BJ (cell line): ENCODE measurements at regions not wholly inside any gene's neighbourhood (a gene's known extent, or its start where the extent isn't known, plus 50 kb on each side); places are given as distances from the start of the nearest gene placed in this dataset.
A peak's percentile ranks its signal among the peaks of the same experiment; 100 is the strongest.

Source experiments
- CTCF ChIA-PET: fragments of 350-600 bp; formaldehyde crosslinking; extraction: SDS; loops from one replicate; lab custom pipeline; 2021; ENCODE audit warnings: antibody characterized with exemption, inconsistent platforms; lab: Yijun Ruan, JAX
- POLR2A ChIA-PET: fragments of 300-600 bp; sonication (Branson Sonifier 250); formaldehyde crosslinking; extraction: SDS; loops from one replicate; lab custom pipeline; 2021; ENCODE audit warnings: antibody characterized with exemption; lab: Charles Lee
- DNase-seq: peaks from one replicate; pipeline ENCODE4 v3.0.0-alpha.2; 2011; ENCODE audit warnings: low read depth
- H3K27me3 ChIP-seq: 2 replicates; pipeline ENCODE4 v1.6.0; 2011; ENCODE audit warnings: low read length; ENCODE audit not compliant: control insufficient read depth, insufficient read depth
- H3K36me3 ChIP-seq: 2 replicates; pipeline ENCODE4 v1.5.1; 2011; ENCODE audit warnings: low read length; ENCODE audit not compliant: control insufficient read depth, insufficient read depth
- H3K4me3 ChIP-seq: 2 replicates; pipeline ENCODE4 v1.5.1; 2011; ENCODE audit warnings: low read depth, mild to moderate bottlenecking, control low read depth, low read length
- CTCF ChIP-seq: IDR thresholded peaks from 2 replicates; pipeline ENCODE4 v1.5.1; 2011; ENCODE audit warnings: low read depth, mild to moderate bottlenecking, control low read depth, inconsistent platforms, low read length, moderate library complexity; ENCODE audit not compliant: insufficient read depth

DNA sequence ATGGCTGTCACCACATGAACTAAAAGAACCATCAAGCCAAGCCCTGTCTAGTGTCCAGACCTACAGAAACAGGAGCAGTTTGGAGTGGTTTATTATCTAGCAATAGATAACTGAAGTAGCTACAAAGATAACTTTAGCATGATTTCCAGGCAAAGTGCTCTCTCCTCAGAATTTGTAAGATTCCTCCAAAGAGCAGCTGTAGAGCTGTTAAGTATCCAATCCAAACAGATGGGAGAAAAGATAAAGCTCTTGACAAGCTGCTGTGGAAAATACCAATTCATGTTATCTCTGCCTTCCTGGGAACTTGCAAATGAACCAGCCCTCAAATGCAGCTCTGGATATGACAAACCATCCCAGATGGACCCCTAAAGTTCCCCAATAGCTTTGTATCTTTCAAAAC is 78.9 kb upstream of the RESF1 start:
- ChIA-PET POLR2A (no interaction called here), CTCF (interaction anchor here (0.6 kb wide), 1 partner anchor 12 kb away, joined by 3 read pairs; no protein-coding TSS in a partner anchor)
- TF ChIP-seq CTCF = no peak
- no peak for DNase-seq
- Histone ChIP-seq H3K27me3 (no peaks in the 10 kb centered on the region), H3K36me3 (no peaks in the 10 kb centered on the region), H3K4me3 (no peak overlapping the region)

DNA sequence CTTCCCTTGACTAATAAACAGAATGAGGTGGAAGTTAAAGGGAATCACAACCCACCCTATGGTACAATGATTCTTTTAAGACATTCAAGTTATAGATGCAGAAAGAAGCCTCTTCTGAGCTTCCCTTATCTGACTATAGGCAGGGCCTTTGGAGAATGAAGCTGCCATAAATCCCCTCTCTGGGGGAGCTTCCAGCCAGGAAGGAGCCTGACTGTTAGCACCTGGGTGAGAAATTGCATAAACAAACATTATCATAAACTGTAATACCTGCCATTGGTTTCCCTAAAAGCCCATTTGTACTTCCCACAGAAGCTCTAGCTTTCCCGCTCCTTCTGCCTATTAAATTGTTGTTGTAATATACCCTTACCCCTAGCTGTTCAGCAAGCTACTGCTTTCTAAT is 81.3 kb upstream of the RESF1 start:
- POLR2A ChIA-PET = no interaction called here
- H3K4me3 ChIP-seq = no peak overlapping the region
- no peak for DNase-seq
- H3K27me3 ChIP-seq = no peaks in the 10 kb centered on the region
- H3K36me3 ChIP-seq = no peaks in the 10 kb centered on the region
- TF ChIP-seq CTCF = no peak
- CTCF ChIA-PET = no interaction called here

DNA sequence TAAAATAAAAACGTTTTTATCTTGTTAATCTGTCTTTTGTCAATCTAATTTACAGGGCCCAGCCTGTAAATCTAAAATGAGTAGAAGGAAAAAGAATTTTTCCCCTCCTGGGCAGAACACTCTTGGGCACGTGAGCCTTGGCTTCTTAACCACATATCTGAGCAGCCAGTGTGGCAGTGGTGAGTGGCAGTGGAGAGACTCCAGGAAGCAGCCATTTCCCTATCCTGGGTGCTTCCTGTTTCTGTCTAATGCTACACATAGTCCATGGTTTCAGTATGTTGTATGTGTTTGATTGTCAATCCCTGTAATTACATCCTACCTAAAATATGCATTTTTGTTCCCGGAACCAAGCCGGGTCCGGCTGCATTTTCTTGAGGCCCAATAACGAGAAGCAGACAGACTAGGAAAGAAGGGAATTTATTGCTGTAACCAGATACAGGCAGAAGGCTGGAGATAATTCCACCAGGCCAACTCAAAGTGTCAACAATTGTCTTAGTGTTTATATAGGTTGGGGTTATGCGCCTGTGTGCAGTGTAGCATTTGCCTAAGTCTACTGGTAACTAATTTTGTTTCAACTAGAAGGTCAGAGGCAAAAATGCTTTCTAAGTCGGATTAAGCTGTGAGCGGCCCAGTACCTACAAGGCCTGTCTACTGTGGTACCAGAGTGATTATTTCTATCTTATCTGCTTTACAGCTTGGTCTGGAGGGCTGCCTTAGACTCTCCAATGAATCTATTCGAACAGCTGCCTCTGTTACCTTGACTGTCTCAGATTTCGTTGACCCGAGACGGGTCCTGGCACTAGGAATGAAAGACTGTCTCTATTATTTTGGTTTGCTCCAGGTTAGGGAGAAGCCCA is 82.4 kb upstream of the RESF1 start:
- CTCF ChIA-PET = no interaction called here
- Histone ChIP-seq H3K36me3 (no peaks in the 10 kb centered on the region), H3K27me3 (no peaks in the 10 kb centered on the region), H3K4me3 (no peak overlapping the region)
- no peak for DNase-seq
- POLR2A ChIA-PET = no interaction called here
- TF ChIP-seq CTCF = no peak

DNA sequence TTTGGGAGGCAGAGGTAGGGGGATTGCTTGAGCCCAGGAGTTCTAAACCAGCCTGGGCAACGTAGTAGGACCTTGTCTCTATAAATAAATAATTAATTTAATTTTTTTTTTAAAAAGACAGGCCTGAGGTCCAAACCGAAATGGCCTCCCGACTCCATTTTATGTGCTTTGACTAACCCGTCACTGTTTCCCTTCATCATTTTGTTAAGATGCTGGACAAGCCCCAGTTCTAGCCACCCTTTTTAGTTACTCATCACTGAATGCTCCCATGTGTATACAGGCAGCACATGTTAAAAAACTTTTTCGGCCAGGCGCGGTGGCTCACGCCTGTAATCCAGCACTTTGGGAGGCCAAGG is 83.6 kb upstream of the RESF1 start:
- no peak for TF ChIP-seq CTCF
- Histone ChIP-seq H3K27me3 (no peaks in the 10 kb centered on the region), H3K4me3 (no peak overlapping the region), H3K36me3 (no peaks in the 10 kb centered on the region)
- CTCF ChIA-PET = no interaction called here
- POLR2A ChIA-PET = no interaction called here
- DNase-seq = no peak

- peak; percentile 25 for DNase-seq
- POLR2A ChIA-PET = no interaction called here
- CTCF ChIA-PET = no interaction called here
- no peaks in the 10 kb centered on the region for H3K27me3 ChIP-seq
- TF ChIP-seq CTCF = no peak
- no peak overlapping the region for H3K4me3 ChIP-seq
- no peaks in the 10 kb centered on the region for H3K36me3 ChIP-seq
These were observed 84.1 kb upstream of the RESF1 start for GRCh38 chr12:31874961-31875608.
